RWPE2 (cell line): ENCODE measurements at regions not wholly inside any gene's neighbourhood (a gene's known extent, or its start where the extent isn't known, plus 50 kb on each side); places are given as distances from the start of the nearest gene placed in this dataset.

ENCODE experiments used
- ATAC-seq: fragments of 200-7000 bp; cut with Tn5 transposase; 3 replicates; pipeline ENCODE4 v1.9.1; 2021; ENCODE audit warnings: low read depth
- DNase-seq: peaks from one replicate; pipeline ENCODE4 v3.0.0-alpha.2; 2020; ENCODE audit warnings: low spot score
- H3K27ac ChIP-seq: fragments of 450-650 bp; 2 replicates; pipeline ENCODE4 v1.5.1; 2017; ENCODE audit warnings: mild to moderate bottlenecking; ENCODE audit not compliant: poor library complexity, severe bottlenecking
- H3K27me3 ChIP-seq: fragments of 250-450 bp; sonication (Bioruptor Pico); 2 replicates; pipeline ENCODE4 v1.5.1; 2021; ENCODE audit warnings: mild to moderate bottlenecking, moderate library complexity; ENCODE audit not compliant: insufficient read depth, poor library complexity, severe bottlenecking
- H3K36me3 ChIP-seq: fragments of 250-450 bp; sonication (Bioruptor Pico); 2 replicates; pipeline ENCODE4 v1.5.1; 2020; ENCODE audit warnings: low read depth, mild to moderate bottlenecking, moderate library complexity
- H3K4me1 ChIP-seq: fragments of 250-450 bp; sonication (Bioruptor Pico); 2 replicates; pipeline ENCODE4 v1.5.1; 2021; ENCODE audit warnings: mild to moderate bottlenecking, moderate library complexity; ENCODE audit not compliant: insufficient read depth, poor library complexity, severe bottlenecking
- H3K4me3 ChIP-seq: fragments of 250-450 bp; sonication (Bioruptor Pico); 2 replicates; pipeline ENCODE4 v1.5.1; 2021; ENCODE audit warnings: mild to moderate bottlenecking, moderate library complexity; ENCODE audit not compliant: severe bottlenecking
- H3K9me3 ChIP-seq: fragments of 250-450 bp; sonication (Bioruptor Pico); 2 replicates; pipeline ENCODE4 v1.5.1; 2021; ENCODE audit warnings: mild to moderate bottlenecking, moderate library complexity; ENCODE audit not compliant: severe bottlenecking
- TF ChIP-seq, protein P1 (sequence below): fragments of 450-650 bp; IDR thresholded peaks from one replicate; pipeline ENCODE4 v1.5.1; 2017; ENCODE audit warnings: mild to moderate bottlenecking, moderate library complexity; ENCODE audit not compliant: poor library complexity, severe bottlenecking

DNA sequence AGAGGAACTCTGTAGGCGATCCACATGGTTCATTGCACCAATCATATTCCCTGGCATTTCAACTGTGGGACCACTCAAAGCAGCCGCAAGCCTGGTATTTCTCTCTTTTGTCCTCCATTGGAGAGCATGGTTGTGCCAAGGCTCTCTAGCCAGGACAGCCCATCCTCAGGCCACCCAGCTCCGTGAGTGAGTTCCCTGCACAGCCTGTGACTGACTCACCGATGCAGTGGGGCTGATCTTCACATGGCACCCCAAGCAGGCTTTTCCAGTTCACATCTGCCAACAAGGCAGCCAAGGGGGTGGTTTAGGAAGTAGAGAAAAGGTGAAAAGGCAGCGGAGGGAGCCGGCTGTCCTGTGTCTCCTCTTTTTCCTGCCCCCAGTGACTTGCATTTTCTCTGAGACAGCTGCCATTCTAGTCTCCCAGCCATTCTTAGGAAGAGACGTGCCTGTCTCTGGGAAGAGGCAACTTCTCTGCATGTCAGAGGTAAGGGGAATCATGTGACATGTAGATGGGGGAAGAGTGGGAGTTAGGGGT, 69.2 kb downstream of the MID1IP1 start:
- Histone ChIP-seq H3K4me3 (no peak overlapping the region), H3K4me1 (peaks cover 11% of the 10 kb centered on the region), H3K27me3 (no peaks in the 10 kb centered on the region), H3K36me3 (no peaks in the 10 kb centered on the region), H3K9me3 (no peaks in the 10 kb centered on the region), H3K27ac (no peak overlapping the region)
- no peak for ATAC-seq
- DNase-seq = no peak
- TF ChIP-seq, protein P1, sequence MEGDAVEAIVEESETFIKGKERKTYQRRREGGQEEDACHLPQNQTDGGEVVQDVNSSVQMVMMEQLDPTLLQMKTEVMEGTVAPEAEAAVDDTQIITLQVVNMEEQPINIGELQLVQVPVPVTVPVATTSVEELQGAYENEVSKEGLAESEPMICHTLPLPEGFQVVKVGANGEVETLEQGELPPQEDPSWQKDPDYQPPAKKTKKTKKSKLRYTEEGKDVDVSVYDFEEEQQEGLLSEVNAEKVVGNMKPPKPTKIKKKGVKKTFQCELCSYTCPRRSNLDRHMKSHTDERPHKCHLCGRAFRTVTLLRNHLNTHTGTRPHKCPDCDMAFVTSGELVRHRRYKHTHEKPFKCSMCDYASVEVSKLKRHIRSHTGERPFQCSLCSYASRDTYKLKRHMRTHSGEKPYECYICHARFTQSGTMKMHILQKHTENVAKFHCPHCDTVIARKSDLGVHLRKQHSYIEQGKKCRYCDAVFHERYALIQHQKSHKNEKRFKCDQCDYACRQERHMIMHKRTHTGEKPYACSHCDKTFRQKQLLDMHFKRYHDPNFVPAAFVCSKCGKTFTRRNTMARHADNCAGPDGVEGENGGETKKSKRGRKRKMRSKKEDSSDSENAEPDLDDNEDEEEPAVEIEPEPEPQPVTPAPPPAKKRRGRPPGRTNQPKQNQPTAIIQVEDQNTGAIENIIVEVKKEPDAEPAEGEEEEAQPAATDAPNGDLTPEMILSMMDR = no peak

DNA sequence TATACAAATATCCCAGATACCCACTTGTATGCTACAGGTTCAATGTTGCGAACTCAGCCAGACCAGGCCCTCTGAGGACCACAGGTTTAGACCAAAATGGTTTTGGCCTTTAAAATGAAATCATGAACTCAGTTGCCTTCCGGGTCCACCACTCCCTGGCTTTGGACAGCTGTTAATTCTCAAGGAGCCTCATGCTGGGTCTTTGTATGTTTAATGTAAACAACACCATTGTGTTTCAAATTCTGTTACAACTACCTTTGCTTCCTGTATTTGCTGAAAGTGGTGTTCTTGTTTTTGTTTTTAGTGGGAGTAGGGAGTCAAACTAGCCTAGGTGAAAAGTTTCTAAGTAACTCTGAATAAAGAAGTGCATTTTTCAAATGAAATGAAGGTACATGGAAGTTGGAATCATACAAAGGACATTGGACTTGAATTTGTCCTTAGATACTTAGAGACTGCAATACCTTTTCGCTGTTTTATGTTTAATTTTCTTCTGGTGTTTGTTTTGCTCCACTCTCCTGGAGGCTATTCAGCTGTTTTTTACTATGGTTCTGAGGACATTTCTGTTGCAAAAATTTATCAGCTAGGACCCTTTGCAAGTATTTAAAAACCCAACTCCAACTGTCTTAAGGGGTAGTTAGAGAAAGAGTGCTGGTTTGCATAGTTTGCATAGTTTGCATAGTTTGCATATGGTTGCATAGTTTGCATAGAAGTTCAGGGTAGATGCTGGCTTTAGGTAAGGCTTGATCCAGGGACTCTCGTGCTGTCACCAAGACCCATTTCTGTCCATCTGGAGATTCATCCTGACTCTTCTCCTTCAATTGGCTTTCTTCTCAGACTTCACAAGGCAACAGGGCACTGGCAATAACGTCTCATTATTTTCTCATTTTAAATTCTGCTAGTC, 70.1 kb downstream of the MID1IP1 start:
- Histone ChIP-seq H3K4me3 (no peak overlapping the region), H3K27me3 (no peaks in the 10 kb centered on the region), H3K36me3 (no peaks in the 10 kb centered on the region), H3K9me3 (no peaks in the 10 kb centered on the region), H3K4me1 (peaks cover 11% of the 10 kb centered on the region), H3K27ac (no peak overlapping the region)
- TF ChIP-seq, protein P1 = no peak
- ATAC-seq (no peak), DNase-seq (no peak)

DNA sequence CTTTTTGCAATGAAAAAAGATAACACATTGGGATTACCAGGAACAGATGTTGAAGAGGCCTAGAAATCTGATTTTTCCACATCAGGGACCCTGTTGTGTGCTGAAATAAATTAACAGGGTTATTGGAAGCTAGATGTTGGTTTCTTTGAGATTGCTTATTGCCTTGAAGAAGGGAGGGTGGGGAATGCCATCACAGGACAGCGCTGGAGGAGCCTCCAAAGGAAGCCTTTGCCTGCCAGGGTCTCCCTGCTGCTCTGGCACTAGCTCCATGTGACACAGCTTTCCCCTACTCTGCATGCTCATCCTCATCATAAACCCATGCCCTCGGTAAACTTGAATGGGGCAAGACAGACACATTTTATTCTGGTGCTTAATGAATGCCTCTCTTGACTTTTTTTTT, 76.1 kb downstream of the MID1IP1 start:
- TF ChIP-seq, protein P1 = no peak
- no peak for DNase-seq
- ATAC-seq = no peak
- H3K4me3 ChIP-seq = no peak overlapping the region
- no peaks in the 10 kb centered on the region for H3K27me3 ChIP-seq
- H3K27ac ChIP-seq = no peak overlapping the region
- H3K9me3 ChIP-seq = no peaks in the 10 kb centered on the region
- H3K36me3 ChIP-seq = no peaks in the 10 kb centered on the region
- H3K4me1 ChIP-seq = peaks cover 5% of the 10 kb centered on the region

DNA sequence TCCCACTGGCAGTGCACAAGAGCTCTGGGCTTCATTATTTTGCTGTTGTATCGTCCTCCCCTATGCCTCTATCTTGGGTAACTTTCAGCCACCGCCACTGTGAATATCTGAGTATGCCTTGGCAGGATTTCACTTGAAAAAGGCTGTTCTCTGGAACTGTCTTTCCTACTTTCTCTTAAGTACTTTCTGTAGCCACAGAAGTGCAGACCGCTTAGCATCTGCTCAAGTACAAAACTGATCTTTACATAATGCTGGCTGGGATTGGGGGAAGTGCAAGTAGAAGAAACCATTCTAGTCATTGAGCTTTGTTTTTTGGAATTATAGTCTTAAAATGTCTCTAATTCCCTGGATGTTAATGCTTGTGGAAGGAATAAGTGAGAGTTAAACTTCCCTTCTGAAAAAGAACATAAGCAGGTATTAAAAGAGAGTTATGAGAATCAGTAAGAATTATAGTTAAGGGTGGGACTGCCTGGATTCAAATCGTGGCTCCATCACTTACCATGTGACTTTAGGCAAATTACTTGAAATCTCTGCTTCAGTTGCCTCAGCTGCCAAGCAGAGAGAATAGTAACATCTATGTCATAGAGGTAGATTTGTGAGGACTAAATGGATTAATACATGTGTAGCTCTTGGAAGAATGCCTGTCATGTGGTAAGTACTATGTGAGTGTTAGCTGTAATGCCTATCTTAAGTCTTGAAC, 77.5 kb downstream of the MID1IP1 start:
- ATAC-seq = no peak
- H3K27me3 ChIP-seq = no peaks in the 10 kb centered on the region
- TF ChIP-seq, protein P1 = no peak
- no peaks in the 10 kb centered on the region for H3K36me3 ChIP-seq
- DNase-seq = no peak
- peaks cover 5% of the 10 kb centered on the region for H3K4me1 ChIP-seq
- H3K27ac ChIP-seq = no peak overlapping the region
- H3K4me3 ChIP-seq = no peak overlapping the region
- H3K9me3 ChIP-seq = no peaks in the 10 kb centered on the region
